Pons (tissue), 1 donor: ENCODE measurements at regions not wholly inside any gene's neighbourhood (a gene's known extent, or its start where the extent isn't known, plus 50 kb on each side); places are given as distances from the start of the nearest gene placed in this dataset.
"Not testable (repeated sequence)": the region's sequence is repeated elsewhere in the genome, so short reads cannot be mapped to it uniquely, and the experiment has no call there.

Experiments
- DNase-seq: peaks from one replicate; pipeline ENCODE4 v3.0.0-alpha.2; 2016; ENCODE audit warnings: low spot score

- no peak for DNase-seq
Measured at GRCh38 chr5:130578354-130578753, 586.7 kb downstream of the HINT1 start.

- DNase-seq: no peak
Measured at GRCh38 chr5:130571076-130571475, 594.0 kb downstream of the HINT1 start.

GRCh38 chr5:130568791-130569190 is 596.3 kb downstream of the HINT1 start:
- DNase-seq: no peak

GRCh38 chr5:130555429-130555828 is 609.6 kb downstream of the HINT1 start:
- DNase-seq: no peak

- DNase-seq: no peak
Measured at GRCh38 chr5:130550562-130550928, 614.5 kb downstream of the HINT1 start.

- DNase-seq: no peak
Measured at GRCh38 chr5:130549884-130550561, 615.0 kb downstream of the HINT1 start.

GRCh38 chr5:130546211-130546610 is 618.8 kb downstream of the HINT1 start:
- DNase-seq: no peak

GRCh38 chr5:130545291-130545690 is 619.8 kb downstream of the HINT1 start:
- no peak for DNase-seq

GRCh38 chr5:130541617-130542221 is 623.3 kb downstream of the HINT1 start:
- DNase-seq: peak; percentile 17

- DNase-seq: no peak
Measured at GRCh38 chr5:130536691-130537090, 628.4 kb downstream of the HINT1 start.

GRCh38 chr5:130532786-130533185 is 628.5 kb downstream of the CHSY3 start:
- no peak for DNase-seq

- no peak for DNase-seq
Measured at GRCh38 chr5:130529511-130530485, 625.5 kb downstream of the CHSY3 start.

GRCh38 chr5:130529111-130529510 is 624.8 kb downstream of the CHSY3 start:
- no peak for DNase-seq

- no peak for DNase-seq
Measured at GRCh38 chr5:130528474-130528873, 624.2 kb downstream of the CHSY3 start.

- no peak for DNase-seq
Measured at GRCh38 chr5:130526708-130527107, 622.4 kb downstream of the CHSY3 start.

- no peak for DNase-seq
Measured at GRCh38 chr5:130520211-130520610, 615.9 kb downstream of the CHSY3 start.

GRCh38 chr5:130514984-130515690 is 610.9 kb downstream of the CHSY3 start:
- DNase-seq: no peak

- no peak for DNase-seq
Measured at GRCh38 chr5:130502702-130503101, 598.4 kb downstream of the CHSY3 start.

- DNase-seq: no peak
Measured at GRCh38 chr5:130501151-130501865, 597.0 kb downstream of the CHSY3 start.

- DNase-seq: not testable (repeated sequence)
Measured at GRCh38 chr5:130500495-130500894, 596.2 kb downstream of the CHSY3 start.

- DNase-seq: no peak
Measured at GRCh38 chr5:130496215-130496614, 592.0 kb downstream of the CHSY3 start.
